HepG2 (cell line): ENCODE measurements at regions not wholly inside any gene's neighbourhood (a gene's known extent, or its start where the extent isn't known, plus 50 kb on each side); places are given as distances from the start of the nearest gene placed in this dataset.

Experiments
- ATAC-seq: fragments of 200-7000 bp; cut with Tn5 transposase; 3 replicates; pipeline ENCODE4 v1.9.1; 2020; ENCODE audit warnings: mild to moderate bottlenecking, moderate library complexity
- BruUV-seq: library from RNA; stranded (reverse); fragments of 400-500 nt; replicated peaks from 2 replicates; lab custom pipeline; 2021; lab: Mats Ljungman, UMichigan
- CTCF ChIA-PET: fragments of 300-600 bp; formaldehyde crosslinking; extraction: SDS; loops from one replicate; lab custom pipeline; 2021; ENCODE audit warnings: low total read pairs, inconsistent platforms, low intra/inter-chr PET ratio; lab: Yijun Ruan, JAX
- POLR2A ChIA-PET: fragments of 350-600 bp; sonication (Branson Sonifier 250); formaldehyde crosslinking; loops from one replicate; lab custom pipeline; 2020; ENCODE audit warnings: antibody characterized with exemption, inconsistent platforms; lab: Yijun Ruan, JAX
- DNase-seq: peaks from one replicate; pipeline ENCODE4 v3.0.0-alpha.2; 2015; ENCODE audit warnings: low spot score
- FAIRE-seq: peaks from 3 replicates; lab custom pipeline; 2011; peaks lifted over from hg19 to GRCh38; lab: Jason Lieb, UNC
- H2AFZ ChIP-seq: one replicate; pipeline ENCODE4 v1.6.1; 2011; ENCODE audit warnings: low read length, inconsistent platforms
- H3K27ac ChIP-seq: fragments of 300-600 bp; 3 replicates; pipeline ENCODE4 v1.8.0; 2011; ENCODE audit warnings: mixed run types, mild to moderate bottlenecking, mixed read lengths, low read length, inconsistent platforms; ENCODE audit not compliant: insufficient read depth; ENCODE audit errors: extremely low read length
- H3K27me3 ChIP-seq, 2 experiments: fragments of 200-600 bp in 1 of 2; 2 replicates in 1 of 2; 3 replicates in 1 of 2; pipeline versions ENCODE4 v1.6.0 to v1.8.0; 2011; ENCODE audit warnings: low read length in 2 of 2, mild to moderate bottlenecking in 2 of 2, moderate library complexity in 2 of 2, inconsistent platforms in 1 of 2; ENCODE audit not compliant: insufficient read depth in 2 of 2, control insufficient read depth in 1 of 2
- H3K36me3 ChIP-seq, 2 experiments: fragments of 200-600 bp in 1 of 2; replicated peaks in 1 of 2; 2 replicates in 1 of 2; 3 replicates in 1 of 2; pipeline versions ENCODE4 v1.5.1 to v1.8.0; 2011; ENCODE audit warnings: low read length in 2 of 2, inconsistent platforms in 1 of 2; ENCODE audit not compliant: insufficient read depth in 2 of 2, control insufficient read depth in 1 of 2
- H3K4me1 ChIP-seq: 2 replicates; pipeline ENCODE4 v1.5.1; 2012; ENCODE audit warnings: low read length, inconsistent platforms; ENCODE audit not compliant: insufficient read depth
- H3K4me2 ChIP-seq: 2 replicates; pipeline ENCODE4 v1.6.0; 2011; ENCODE audit warnings: low read depth, low read length, inconsistent platforms
- H3K4me3 ChIP-seq, 3 experiments: fragments of 200-600 bp in 1 of 3; sonication (generic), shearing (Covaris generic) in 1 of 3; replicated peaks in 1 of 3; 2 replicates each; pipeline ENCODE4 v1.5.1; 2011 to 2016; ENCODE audit warnings: low read length in 3 of 3, inconsistent platforms in 2 of 3, low read depth in 2 of 3, mild to moderate bottlenecking in 2 of 3, control low read depth in 1 of 3, mixed read lengths in 1 of 3; ENCODE audit not compliant: insufficient read depth in 1 of 3
- H3K79me2 ChIP-seq: one replicate; pipeline ENCODE4 v1.6.1; 2011; ENCODE audit warnings: low read length, inconsistent platforms; ENCODE audit not compliant: insufficient read depth
- H3K9ac ChIP-seq: 2 replicates; pipeline ENCODE4 v1.6.0; 2011; ENCODE audit warnings: mild to moderate bottlenecking, low read depth, low read length, inconsistent platforms; ENCODE audit not compliant: insufficient read depth
- H3K9me3 ChIP-seq: 2 replicates; pipeline ENCODE4 v1.5.1; 2012; ENCODE audit warnings: mild to moderate bottlenecking, low read length
- H4K20me1 ChIP-seq: 2 replicates; pipeline ENCODE4 v1.6.0; 2011; ENCODE audit warnings: inconsistent platforms, mild to moderate bottlenecking, low read length, moderate library complexity; ENCODE audit not compliant: insufficient read depth
- HNRNPK ChIP-seq: fragments of 200-400 bp; formaldehyde crosslinking; IDR thresholded peaks from 2 replicates; pipeline ENCODE4 v1.6.1; 2018; ENCODE audit warnings: low read length, low read depth, moderate library complexity, mild to moderate bottlenecking; ENCODE audit not compliant: poor library complexity, severe bottlenecking
- PHB2 ChIP-seq: fragments of 450-650 bp; IDR thresholded peaks from 2 replicates; pipeline ENCODE4 v1.6.1; 2018; ENCODE audit not compliant: partially characterized antibody
- PITX1 ChIP-seq: sonication (generic); formaldehyde crosslinking; IDR thresholded peaks from 2 replicates; pipeline ENCODE4 v1.5.1; 2020; ENCODE audit warnings: mild to moderate bottlenecking, missing genetic modification reagents
- RERE ChIP-seq: IDR thresholded peaks from 2 replicates; pipeline ENCODE4 v1.6.1; 2016; ENCODE audit warnings: low read depth, missing genetic modification reagents, missing compliant biosample characterization
- RNF219 ChIP-seq: sonication (generic); formaldehyde crosslinking; IDR thresholded peaks from 2 replicates; pipeline ENCODE4 v1.5.0; 2020; ENCODE audit warnings: mild to moderate bottlenecking, missing genetic modification reagents
- ZFAT ChIP-seq: sonication (generic); formaldehyde crosslinking; conservative IDR thresholded peaks from 2 replicates; pipeline ENCODE4 v1.8.1; 2023; ENCODE audit warnings: missing genetic modification reagents, inconsistent platforms
- ZFP37 ChIP-seq: sonication (generic); formaldehyde crosslinking; IDR thresholded peaks from 2 replicates; pipeline ENCODE4 v1.4.0; 2020; ENCODE audit warnings: missing genetic modification reagents, borderline replicate concordance
- ZNF124 ChIP-seq: sonication (generic); formaldehyde crosslinking; IDR thresholded peaks from 2 replicates; pipeline ENCODE4 v1.4.0; 2020; ENCODE audit warnings: missing genetic modification reagents
- ZNF605 ChIP-seq: sonication (generic); formaldehyde crosslinking; IDR thresholded peaks from 2 replicates; pipeline ENCODE4 v1.8.0; 2022; ENCODE audit warnings: mild to moderate bottlenecking, missing genetic modification reagents
- in situ Hi-C: cut with HindIII; loops from 2 replicates; pipeline ENCODE4 v1.10.0; 2017; ENCODE audit warnings: low pct_unique_long_range_greater_than_20kb; ENCODE audit not compliant: extremely low pct_ligation_motif_present
- intact Hi-C: fragments of 100-400 bp; cut with micrococcal nuclease; formaldehyde crosslinking; loops from one replicate; pipeline ENCODE4 v1.10.0; 2022; ENCODE audit not compliant: unreplicated experiment

- Histone ChIP-seq H3K36me3 (no peaks in the 10 kb centered on the region), H3K4me3 (no peak overlapping the region), H3K4me2 (no peak overlapping the region), H3K27me3 (no peaks in the 10 kb centered on the region), H3K9ac (no peak overlapping the region), H3K9me3 (peaks cover 29% of the 10 kb centered on the region), H3K27ac (no peak overlapping the region), H3K4me1 (no peaks in the 10 kb centered on the region), H4K20me1 (no peaks in the 10 kb centered on the region), H3K79me2 (no peaks in the 10 kb centered on the region), H2AFZ (no peak overlapping the region)
- FAIRE-seq (no peak), ATAC-seq (no peak), DNase-seq (no peak)
- TF ChIP-seq ZFP37 (CRISPR knock-in tag), result no peak
- TF ChIP-seq RERE, result no peak
- no peak for TF ChIP-seq ZNF605 (CRISPR knock-in tag)
- no peak for TF ChIP-seq ZFAT
- TF ChIP-seq ZNF124, result no peak
- TF ChIP-seq HNRNPK, result no peak
- no peak for TF ChIP-seq RNF219 (CRISPR knock-in tag)
- TF ChIP-seq PHB2, result no peak
- no peak for TF ChIP-seq PITX1
- intact Hi-C loops (no loop called here), in situ Hi-C loops (no loop called here)
- CTCF ChIA-PET, result no interaction called here
- POLR2A ChIA-PET, result no interaction called here
- BruUV-seq, result no TSS peak
Observed at GRCh38 chr1:209462433-209462832, 121.1 kb upstream of the CAMK1G start.
